K562 (cell line): ENCODE measurements at regions not wholly inside any gene's neighbourhood (a gene's known extent, or its start where the extent isn't known, plus 50 kb on each side); places are given as distances from the start of the nearest gene placed in this dataset.

ENCODE experiments used
- ASH1L ChIP-seq: fragments of 450-650 bp; IDR thresholded peaks from 2 replicates; pipeline ENCODE4 v1.6.1; 2018; ENCODE audit warnings: borderline replicate concordance, mild to moderate bottlenecking, low read depth; ENCODE audit not compliant: partially characterized antibody
- KDM5B ChIP-seq: fragments of 200-600 bp; sonication (generic); IDR thresholded peaks from 2 replicates; pipeline ENCODE4 v1.6.1; 2012; ENCODE audit warnings: low read depth, mild to moderate bottlenecking, moderate library complexity, low read length, control low read depth, inconsistent platforms; ENCODE audit not compliant: insufficient replicate concordance
- PPARD ChIP-seq: fragments of 250-450 bp; sonication (Bioruptor Pico); IDR thresholded peaks from 2 replicates; pipeline ENCODE4 v1.8.0; 2022; ENCODE audit warnings: inconsistent platforms, mild to moderate bottlenecking, moderate library complexity
- SIN3A ChIP-seq, 2 experiments: fragments of 150-350 bp in 1 of 2; IDR thresholded peaks; 2 replicates each; pipeline ENCODE4 v1.6.1; 2011 to 2016; ENCODE audit warnings: borderline replicate concordance in 2 of 2, low read depth in 2 of 2, low read length in 2 of 2, mild to moderate bottlenecking in 2 of 2, moderate library complexity in 2 of 2; ENCODE audit not compliant: control insufficient read depth in 1 of 2
- SMARCC2 ChIP-seq: fragments of 450-650 bp; IDR thresholded peaks from 2 replicates; pipeline ENCODE4 v1.6.1; 2017; ENCODE audit warnings: antibody characterized with exemption, moderate library complexity, mild to moderate bottlenecking, low read depth
- SUPT5H ChIP-seq: fragments of 450-650 bp; IDR thresholded peaks from 2 replicates; pipeline ENCODE4 v1.6.1; 2016
- ZNF274 ChIP-seq: IDR thresholded peaks from 2 replicates; pipeline ENCODE4 v1.6.1; 2011; ENCODE audit warnings: low read depth, mild to moderate bottlenecking, low read length, moderate library complexity, borderline replicate concordance
- ZNF408 ChIP-seq: fragments of 250-450 bp; sonication (Bioruptor Pico); IDR thresholded peaks from 2 replicates; pipeline ENCODE4 v1.4.0; 2020; ENCODE audit warnings: low read depth, mild to moderate bottlenecking, moderate library complexity
- ZNF764 ChIP-seq: fragments of 250-450 bp; sonication (Bioruptor Pico); IDR thresholded peaks from 2 replicates; pipeline ENCODE4 v1.4.0; 2020; ENCODE audit warnings: low read depth, mild to moderate bottlenecking, moderate library complexity
- TF ChIP-seq, protein P1 (sequence below): sonication (generic); formaldehyde crosslinking; IDR thresholded peaks from 2 replicates; pipeline ENCODE4 v1.8.0; 2022; ENCODE audit warnings: missing genetic modification reagents, mild to moderate bottlenecking, moderate library complexity, borderline replicate concordance
- TF ChIP-seq, protein P2 (sequence below), 2 experiments: fragments of 450-650 bp in 1 of 2; sonication (generic) in 1 of 2; formaldehyde crosslinking in 1 of 2; IDR thresholded peaks; 2 replicates each; pipeline versions ENCODE4 v1.7.1 to v1.9.0; 2016 to 2022; ENCODE audit warnings: inconsistent platforms in 1 of 2, mild to moderate bottlenecking in 1 of 2, missing genetic modification reagents in 1 of 2
- TF ChIP-seq, protein P3 (sequence below): sonication (generic); formaldehyde crosslinking; IDR thresholded peaks from 2 replicates; pipeline ENCODE4 v1.8.0; 2023; ENCODE audit warnings: mild to moderate bottlenecking, missing genetic modification reagents

DNA sequence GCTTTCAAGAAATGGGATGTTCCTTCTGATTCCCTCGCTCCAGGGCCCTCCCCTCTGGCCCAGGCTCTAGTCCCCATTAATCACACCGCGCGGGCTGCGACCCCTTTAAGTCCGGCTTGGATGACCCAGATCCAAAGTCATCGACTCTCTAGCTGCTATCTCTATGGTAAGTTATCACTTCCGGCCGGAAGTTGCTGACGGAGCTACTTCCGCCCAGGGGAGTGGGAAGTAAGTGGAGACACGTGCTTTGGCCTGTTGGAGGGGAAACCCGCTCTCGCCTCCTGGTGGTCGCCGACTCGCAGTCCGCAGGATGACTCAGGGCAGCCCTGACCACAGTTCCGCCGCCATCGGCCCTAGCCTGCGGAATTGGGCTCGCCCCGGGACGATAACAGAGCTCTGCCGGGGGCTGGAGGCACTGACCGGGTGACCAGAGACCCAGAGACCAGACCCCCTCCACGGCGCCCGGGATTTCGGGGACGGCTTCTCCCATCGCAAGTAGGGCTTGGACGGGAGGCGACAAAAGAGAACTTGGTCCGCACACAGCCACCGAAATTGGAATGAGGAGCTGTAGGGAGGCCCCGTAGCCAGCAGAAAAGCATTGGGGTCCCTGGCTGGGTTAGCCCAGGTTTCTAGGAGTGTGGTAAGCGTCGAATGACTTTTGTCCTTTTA is 52.2 kb upstream of the SEC14L1 start (continued):
- TF ChIP-seq, protein P1, sequence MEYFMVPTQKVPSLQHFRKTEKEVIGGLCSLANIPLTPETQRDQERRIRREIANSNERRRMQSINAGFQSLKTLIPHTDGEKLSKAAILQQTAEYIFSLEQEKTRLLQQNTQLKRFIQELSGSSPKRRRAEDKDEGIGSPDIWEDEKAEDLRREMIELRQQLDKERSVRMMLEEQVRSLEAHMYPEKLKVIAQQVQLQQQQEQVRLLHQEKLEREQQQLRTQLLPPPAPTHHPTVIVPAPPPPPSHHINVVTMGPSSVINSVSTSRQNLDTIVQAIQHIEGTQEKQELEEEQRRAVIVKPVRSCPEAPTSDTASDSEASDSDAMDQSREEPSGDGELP = peak; percentile 87
- TF ChIP-seq, protein P2, sequence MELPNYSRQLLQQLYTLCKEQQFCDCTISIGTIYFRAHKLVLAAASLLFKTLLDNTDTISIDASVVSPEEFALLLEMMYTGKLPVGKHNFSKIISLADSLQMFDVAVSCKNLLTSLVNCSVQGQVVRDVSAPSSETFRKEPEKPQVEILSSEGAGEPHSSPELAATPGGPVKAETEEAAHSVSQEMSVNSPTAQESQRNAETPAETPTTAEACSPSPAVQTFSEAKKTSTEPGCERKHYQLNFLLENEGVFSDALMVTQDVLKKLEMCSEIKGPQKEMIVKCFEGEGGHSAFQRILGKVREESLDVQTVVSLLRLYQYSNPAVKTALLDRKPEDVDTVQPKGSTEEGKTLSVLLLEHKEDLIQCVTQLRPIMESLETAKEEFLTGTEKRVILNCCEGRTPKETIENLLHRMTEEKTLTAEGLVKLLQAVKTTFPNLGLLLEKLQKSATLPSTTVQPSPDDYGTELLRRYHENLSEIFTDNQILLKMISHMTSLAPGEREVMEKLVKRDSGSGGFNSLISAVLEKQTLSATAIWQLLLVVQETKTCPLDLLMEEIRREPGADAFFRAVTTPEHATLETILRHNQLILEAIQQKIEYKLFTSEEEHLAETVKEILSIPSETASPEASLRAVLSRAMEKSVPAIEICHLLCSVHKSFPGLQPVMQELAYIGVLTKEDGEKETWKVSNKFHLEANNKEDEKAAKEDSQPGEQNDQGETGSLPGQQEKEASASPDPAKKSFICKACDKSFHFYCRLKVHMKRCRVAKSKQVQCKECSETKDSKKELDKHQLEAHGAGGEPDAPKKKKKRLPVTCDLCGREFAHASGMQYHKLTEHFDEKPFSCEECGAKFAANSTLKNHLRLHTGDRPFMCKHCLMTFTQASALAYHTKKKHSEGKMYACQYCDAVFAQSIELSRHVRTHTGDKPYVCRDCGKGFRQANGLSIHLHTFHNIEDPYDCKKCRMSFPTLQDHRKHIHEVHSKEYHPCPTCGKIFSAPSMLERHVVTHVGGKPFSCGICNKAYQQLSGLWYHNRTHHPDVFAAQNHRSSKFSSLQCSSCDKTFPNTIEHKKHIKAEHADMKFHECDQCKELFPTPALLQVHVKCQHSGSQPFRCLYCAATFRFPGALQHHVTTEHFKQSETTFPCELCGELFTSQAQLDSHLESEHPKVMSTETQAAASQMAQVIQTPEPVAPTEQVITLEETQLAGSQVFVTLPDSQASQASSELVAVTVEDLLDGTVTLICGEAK (IDR thresholded peaks at IDR 0.05) = peak; percentile 98
- TF ChIP-seq, protein P2 (CRISPR knock-in tag; IDR thresholded peaks at IDR 0.05) = no peak
- TF ChIP-seq PPARD (CRISPR knock-in tag) (no peak), SUPT5H (peak; percentile 79), ASH1L (peak; percentile 62), ZNF764 (CRISPR knock-in tag) (no peak), ZNF408 (CRISPR knock-in tag) (no peak), KDM5B (peak; percentile 70), ZNF274 (no peak), SMARCC2 (no peak; the same call in 1 of the 2 replicates), SIN3A (IDR thresholded peaks at IDR 0.05; ENCODE audit: borderline replicate concordance in 2 of 2, control insufficient read depth in 1 of 2, low read depth in 2 of 2, low read length in 2 of 2) (peak; percentile 90 to 91; a peak in 2 of 4 replicates)
- TF ChIP-seq, protein P3, sequence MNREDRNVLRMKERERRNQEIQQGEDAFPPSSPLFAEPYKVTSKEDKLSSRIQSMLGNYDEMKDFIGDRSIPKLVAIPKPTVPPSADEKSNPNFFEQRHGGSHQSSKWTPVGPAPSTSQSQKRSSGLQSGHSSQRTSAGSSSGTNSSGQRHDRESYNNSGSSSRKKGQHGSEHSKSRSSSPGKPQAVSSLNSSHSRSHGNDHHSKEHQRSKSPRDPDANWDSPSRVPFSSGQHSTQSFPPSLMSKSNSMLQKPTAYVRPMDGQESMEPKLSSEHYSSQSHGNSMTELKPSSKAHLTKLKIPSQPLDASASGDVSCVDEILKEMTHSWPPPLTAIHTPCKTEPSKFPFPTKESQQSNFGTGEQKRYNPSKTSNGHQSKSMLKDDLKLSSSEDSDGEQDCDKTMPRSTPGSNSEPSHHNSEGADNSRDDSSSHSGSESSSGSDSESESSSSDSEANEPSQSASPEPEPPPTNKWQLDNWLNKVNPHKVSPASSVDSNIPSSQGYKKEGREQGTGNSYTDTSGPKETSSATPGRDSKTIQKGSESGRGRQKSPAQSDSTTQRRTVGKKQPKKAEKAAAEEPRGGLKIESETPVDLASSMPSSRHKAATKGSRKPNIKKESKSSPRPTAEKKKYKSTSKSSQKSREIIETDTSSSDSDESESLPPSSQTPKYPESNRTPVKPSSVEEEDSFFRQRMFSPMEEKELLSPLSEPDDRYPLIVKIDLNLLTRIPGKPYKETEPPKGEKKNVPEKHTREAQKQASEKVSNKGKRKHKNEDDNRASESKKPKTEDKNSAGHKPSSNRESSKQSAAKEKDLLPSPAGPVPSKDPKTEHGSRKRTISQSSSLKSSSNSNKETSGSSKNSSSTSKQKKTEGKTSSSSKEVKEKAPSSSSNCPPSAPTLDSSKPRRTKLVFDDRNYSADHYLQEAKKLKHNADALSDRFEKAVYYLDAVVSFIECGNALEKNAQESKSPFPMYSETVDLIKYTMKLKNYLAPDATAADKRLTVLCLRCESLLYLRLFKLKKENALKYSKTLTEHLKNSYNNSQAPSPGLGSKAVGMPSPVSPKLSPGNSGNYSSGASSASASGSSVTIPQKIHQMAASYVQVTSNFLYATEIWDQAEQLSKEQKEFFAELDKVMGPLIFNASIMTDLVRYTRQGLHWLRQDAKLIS (CRISPR knock-in tag) = peak; percentile 90; the same call in 1 of the 2 replicates
